Activated B cell treated with CpG ODN at 0.5 μM for 24 hours (primary cell): ENCODE measurements at regions not wholly inside any gene's neighbourhood (a gene's known extent, or its start where the extent isn't known, plus 50 kb on each side); places are given as distances from the start of the nearest gene placed in this dataset.

Experiments
- ATAC-seq: fragments of 200-7000 bp; cut with Tn5 transposase; one replicate; pipeline ENCODE4 v1.10.0; 2021; ENCODE audit warnings: low read depth, mild to moderate bottlenecking, moderate library complexity
- CTCF ChIA-PET: fragments of 350-600 bp; sonication (Branson Sonifier 250); formaldehyde crosslinking; loops from one replicate; lab custom pipeline; 2021; ENCODE audit warnings: antibody characterized with exemption; lab: Charles Lee
- POLR2A ChIA-PET: fragments of 350-600 bp; sonication (Branson Sonifier 250); formaldehyde crosslinking; loops from one replicate; lab custom pipeline; 2021; ENCODE audit warnings: antibody characterized with exemption; lab: Charles Lee
- DNase-seq: peaks from one replicate; pipeline ENCODE4 v3.0.0; 2022
- H3K27ac Mint-ChIP-seq: one replicate; pipeline ENCODE4 v1.8.0; 2020; ENCODE audit warnings: mixed read lengths
- H3K27me3 Mint-ChIP-seq: one replicate; pipeline ENCODE4 v1.8.0; 2021; ENCODE audit warnings: mixed read lengths
- H3K36me3 Mint-ChIP-seq: one replicate; pipeline ENCODE4 v1.8.0; 2021; ENCODE audit warnings: low read depth, mixed read lengths
- H3K4me1 Mint-ChIP-seq: one replicate; pipeline ENCODE4 v1.8.0; 2021; ENCODE audit warnings: mixed read lengths
- H3K4me3 Mint-ChIP-seq: one replicate; pipeline ENCODE4 v1.8.0; 2020; ENCODE audit warnings: mild to moderate bottlenecking, mixed read lengths
- H3K9me3 Mint-ChIP-seq: one replicate; pipeline ENCODE4 v1.8.0; 2020; ENCODE audit warnings: mixed read lengths
- intact Hi-C: fragments of 100-400 bp; cut with micrococcal nuclease; formaldehyde crosslinking; loops from one replicate; pipeline ENCODE4 v1.15.1; 2024
- TF ChIP-seq, protein P1 (sequence below): fragments of 200-600 bp; IDR thresholded peaks from one replicate; pipeline ENCODE4 v1.8.0; 2022; ENCODE audit warnings: antibody characterized with exemption, mild to moderate bottlenecking

GRCh38 chrX:45524296-45524695 is 323.6 kb upstream of the DIPK2B start:
- Mint-ChIP-seq H3K4me1 (no peaks in the 10 kb centered on the region), H3K27me3 (no peaks in the 10 kb centered on the region), H3K36me3 (no peaks in the 10 kb centered on the region), H3K27ac (no peak overlapping the region), H3K4me3 (no peak overlapping the region), H3K9me3 (no peaks in the 10 kb centered on the region)
- TF ChIP-seq, protein P1, sequence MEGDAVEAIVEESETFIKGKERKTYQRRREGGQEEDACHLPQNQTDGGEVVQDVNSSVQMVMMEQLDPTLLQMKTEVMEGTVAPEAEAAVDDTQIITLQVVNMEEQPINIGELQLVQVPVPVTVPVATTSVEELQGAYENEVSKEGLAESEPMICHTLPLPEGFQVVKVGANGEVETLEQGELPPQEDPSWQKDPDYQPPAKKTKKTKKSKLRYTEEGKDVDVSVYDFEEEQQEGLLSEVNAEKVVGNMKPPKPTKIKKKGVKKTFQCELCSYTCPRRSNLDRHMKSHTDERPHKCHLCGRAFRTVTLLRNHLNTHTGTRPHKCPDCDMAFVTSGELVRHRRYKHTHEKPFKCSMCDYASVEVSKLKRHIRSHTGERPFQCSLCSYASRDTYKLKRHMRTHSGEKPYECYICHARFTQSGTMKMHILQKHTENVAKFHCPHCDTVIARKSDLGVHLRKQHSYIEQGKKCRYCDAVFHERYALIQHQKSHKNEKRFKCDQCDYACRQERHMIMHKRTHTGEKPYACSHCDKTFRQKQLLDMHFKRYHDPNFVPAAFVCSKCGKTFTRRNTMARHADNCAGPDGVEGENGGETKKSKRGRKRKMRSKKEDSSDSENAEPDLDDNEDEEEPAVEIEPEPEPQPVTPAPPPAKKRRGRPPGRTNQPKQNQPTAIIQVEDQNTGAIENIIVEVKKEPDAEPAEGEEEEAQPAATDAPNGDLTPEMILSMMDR = no peak
- no peak for ATAC-seq
- intact Hi-C loops = no loop called here
- DNase-seq = no peak
- ChIA-PET CTCF (no interaction called here), POLR2A (no interaction called here)

GRCh38 chrX:45518552-45518951 is 317.9 kb upstream of the DIPK2B start:
- TF ChIP-seq, protein P1 = no peak
- no peaks in the 10 kb centered on the region for H3K36me3 Mint-ChIP-seq
- ChIA-PET POLR2A (no interaction called here), CTCF (interaction anchor here (0.5 to 0.6 kb wide), 2 partner anchors 1513 to 1578 kb away, joined by 3 read pairs; no protein-coding TSS in a partner anchor)
- DNase-seq (no peak), ATAC-seq (no peak)
- H3K27me3 Mint-ChIP-seq = no peaks in the 10 kb centered on the region
- intact Hi-C loops = no loop called here
- no peak overlapping the region for H3K4me3 Mint-ChIP-seq
- H3K9me3 Mint-ChIP-seq = no peaks in the 10 kb centered on the region
- peaks cover 2% of the 10 kb centered on the region for H3K4me1 Mint-ChIP-seq
- H3K27ac Mint-ChIP-seq = no peak overlapping the region

DNA sequence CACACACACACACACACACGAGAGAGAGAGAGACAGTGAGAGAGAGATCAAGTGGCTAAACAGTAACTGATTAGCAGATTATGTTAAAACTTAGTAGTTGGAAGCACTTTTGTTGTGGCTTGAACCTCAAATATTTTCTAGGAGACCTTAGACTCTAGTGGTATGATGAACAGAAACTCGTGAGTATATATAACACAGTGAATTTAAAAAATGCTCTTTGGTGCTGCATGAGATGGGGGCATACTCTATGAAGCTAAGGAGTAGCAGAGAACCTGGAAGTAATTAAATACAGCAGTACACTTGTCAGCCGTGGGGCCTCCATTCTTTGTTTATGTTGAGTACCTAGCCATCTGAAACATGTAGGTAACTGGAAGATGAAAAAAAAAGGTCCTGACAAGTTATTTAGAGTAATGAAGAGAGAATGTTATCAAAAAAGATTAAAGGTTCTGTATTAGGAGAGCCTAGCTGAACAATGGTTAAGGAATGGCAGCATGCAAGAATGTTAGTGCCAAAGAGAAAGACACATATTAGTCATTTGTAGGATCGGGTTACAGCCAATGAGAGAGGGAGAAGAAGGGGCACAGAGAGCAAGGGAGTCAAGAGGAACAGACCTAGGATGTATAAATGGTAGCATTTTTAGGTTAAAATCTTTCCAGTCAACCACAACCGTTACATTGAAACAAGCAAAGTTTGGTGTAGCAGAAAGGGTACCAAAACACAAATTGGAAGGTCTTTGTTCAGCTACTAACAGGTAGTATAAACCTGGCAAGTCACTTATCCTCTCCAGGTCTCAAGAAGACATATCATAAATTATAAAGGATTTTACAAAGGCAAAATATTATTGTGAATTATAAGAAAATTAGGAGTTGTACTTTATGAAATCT is 316.7 kb upstream of the DIPK2B start:
- ChIA-PET POLR2A (no interaction called here), CTCF (interaction anchor here (0.8 kb wide), 1 partner anchor 289 kb away, joined by 3 read pairs; no protein-coding TSS in a partner anchor)
- H3K4me3 Mint-ChIP-seq = no peak overlapping the region
- H3K9me3 Mint-ChIP-seq = no peaks in the 10 kb centered on the region
- intact Hi-C loops = no loop called here
- ATAC-seq (no peak), DNase-seq (no peak)
- H3K36me3 Mint-ChIP-seq = no peaks in the 10 kb centered on the region
- H3K4me1 Mint-ChIP-seq = peaks cover 2% of the 10 kb centered on the region
- H3K27me3 Mint-ChIP-seq = no peaks in the 10 kb centered on the region
- no peak overlapping the region for H3K27ac Mint-ChIP-seq
- TF ChIP-seq, protein P1 = no peak

DNA sequence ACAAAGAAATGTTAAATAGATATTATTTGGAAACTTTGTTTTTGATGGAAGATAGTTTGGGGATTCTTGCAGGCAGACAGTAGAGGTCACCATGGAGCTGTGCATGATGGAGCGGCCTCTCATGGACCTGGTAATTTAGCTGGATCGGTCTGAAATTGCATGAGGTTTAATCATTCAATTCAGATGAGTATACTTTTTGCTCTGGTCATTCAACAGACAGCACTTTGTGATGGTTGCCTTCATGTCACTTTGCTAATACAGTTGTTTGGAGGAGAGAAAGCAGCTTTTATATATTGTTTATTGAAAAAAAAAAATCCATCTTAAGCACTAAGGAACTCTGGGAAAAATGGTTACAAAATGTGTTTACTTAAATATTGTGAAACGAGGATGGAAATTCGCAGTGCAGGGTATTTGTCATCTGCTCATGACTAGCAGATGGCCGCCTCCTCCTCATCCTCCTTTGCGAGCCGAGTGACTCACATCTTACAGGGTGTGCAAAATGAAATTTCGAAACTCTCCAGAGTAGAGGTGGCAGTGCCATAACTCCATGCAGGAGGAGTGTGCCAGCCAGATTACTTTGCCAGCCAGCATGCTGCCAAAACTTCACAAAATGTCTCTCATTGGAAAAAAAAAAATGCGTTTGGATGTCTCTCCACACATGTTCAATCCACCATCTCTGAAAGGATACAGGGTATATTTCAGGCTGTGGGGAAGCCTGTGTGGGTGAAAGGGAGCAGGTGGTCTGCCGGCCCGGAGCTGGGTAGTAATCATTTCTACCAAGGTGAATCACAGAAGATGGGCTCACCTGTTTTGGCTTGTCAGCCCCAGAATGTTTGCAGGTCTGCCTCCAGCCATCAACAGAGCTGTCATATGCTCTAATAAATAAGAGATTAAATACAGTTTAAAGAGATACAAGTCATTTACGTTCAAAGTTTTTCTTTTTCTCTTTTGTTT is 314.9 kb upstream of the DIPK2B start:
- intact Hi-C loops = loop anchor here (1.0 kb wide), 4 partner anchors 234 to 893 kb away; no protein-coding TSS in a partner anchor
- Mint-ChIP-seq H3K9me3 (no peaks in the 10 kb centered on the region), H3K36me3 (no peaks in the 10 kb centered on the region), H3K4me3 (no peak overlapping the region), H3K27ac (no peak overlapping the region), H3K4me1 (peaks cover 2% of the 10 kb centered on the region), H3K27me3 (no peaks in the 10 kb centered on the region)
- ChIA-PET CTCF (interaction anchor here (0.6 to 2.2 kb wide), 10 partner anchors 233 to 893 kb away, joined by 3 to 15 read pairs (median 5); no protein-coding TSS in a partner anchor), POLR2A (interaction anchor here (0.5 kb wide), 1 partner anchor 239 kb away, joined by 3 read pairs; no protein-coding TSS in a partner anchor)
- TF ChIP-seq, protein P1 = no peak
- DNase-seq (no peak), ATAC-seq (no peak)
